GM19467 (cell line): ENCODE measurements at regions not wholly inside any gene's neighbourhood (a gene's known extent, or its start where the extent isn't known, plus 50 kb on each side); places are given as distances from the start of the nearest gene placed in this dataset.
"Not testable (repeated sequence)": the region's sequence is repeated elsewhere in the genome, so short reads cannot be mapped to it uniquely, and the experiment has no call there.

ENCODE experiments used
- ATAC-seq: cut with Tn5 transposase; IDR thresholded peaks from one replicate; pipeline ENCODE4 v1.9.1; 2021; ENCODE audit warnings: mild to moderate bottlenecking, moderate library complexity; ENCODE audit not compliant: unreplicated experiment

- no peak for ATAC-seq
These were observed 746.4 kb downstream of the SLC4A3 start for GRCh38 chr2:220373878-220374277.

GRCh38 chr2:220374282-220374681 is 746.9 kb downstream of the SLC4A3 start:
- ATAC-seq: no peak

DNA sequence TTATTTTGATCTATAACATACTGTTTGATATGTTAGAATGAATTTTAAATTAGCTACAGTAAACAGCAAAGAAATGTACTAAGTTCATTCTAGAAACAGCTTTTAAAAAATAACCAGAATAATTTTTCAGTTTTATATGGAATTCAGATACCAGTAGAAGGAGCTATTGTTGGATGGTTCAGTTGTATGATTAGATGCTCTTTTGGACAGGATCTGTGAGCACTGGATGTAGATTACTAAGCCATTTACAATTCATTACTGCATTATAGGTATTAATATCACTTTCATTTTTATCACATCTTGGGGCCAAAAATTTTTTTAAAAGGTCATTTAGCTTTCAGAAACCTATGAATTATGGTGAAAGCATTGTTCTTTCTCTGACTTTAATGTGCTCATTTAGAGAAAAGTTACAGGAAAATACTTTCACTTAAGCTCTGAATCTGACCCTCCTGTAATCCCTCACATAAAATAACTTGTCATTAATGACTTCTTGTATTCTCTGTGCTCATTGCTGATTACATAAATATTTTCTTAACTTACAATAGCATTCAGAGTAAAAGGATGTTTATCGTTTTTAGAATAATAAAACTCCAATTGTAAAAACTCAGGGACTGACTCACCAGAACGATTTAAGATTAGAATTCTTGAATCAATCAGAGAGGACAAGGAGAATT is 750.2 kb downstream of the SLC4A3 start:
- no peak for ATAC-seq

DNA sequence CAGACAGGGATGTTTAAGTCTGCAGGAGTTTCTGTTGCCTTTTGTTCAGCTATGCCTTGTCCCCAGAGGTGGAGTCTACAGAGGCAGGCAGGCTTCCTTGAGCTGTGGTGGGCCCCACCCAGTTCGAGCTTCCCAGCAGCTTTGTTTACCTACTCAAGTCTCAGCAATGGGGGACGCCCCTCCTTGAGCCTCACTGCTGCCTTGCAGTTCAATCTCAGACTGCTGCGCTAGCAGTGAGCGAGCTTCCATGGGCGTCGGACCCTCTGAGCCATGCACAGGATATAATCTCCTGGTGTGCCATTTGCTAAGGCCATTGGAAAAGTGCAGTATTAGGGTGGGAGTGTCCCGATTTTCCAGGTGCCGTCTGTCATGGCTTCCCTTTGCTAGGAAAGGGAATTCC is 760.3 kb downstream of the SLC4A3 start:
- not testable (repeated sequence) for ATAC-seq

GRCh38 chr2:220393711-220394110 is 766.3 kb downstream of the SLC4A3 start:
- ATAC-seq: no peak

- ATAC-seq: no peak
These were observed 767.0 kb downstream of the SLC4A3 start for GRCh38 chr2:220394433-220394832.

- ATAC-seq: no peak
These were observed 768.9 kb downstream of the SLC4A3 start for GRCh38 chr2:220396287-220396686.

GRCh38 chr2:220410296-220410695 is 782.9 kb downstream of the SLC4A3 start:
- ATAC-seq: no peak

DNA sequence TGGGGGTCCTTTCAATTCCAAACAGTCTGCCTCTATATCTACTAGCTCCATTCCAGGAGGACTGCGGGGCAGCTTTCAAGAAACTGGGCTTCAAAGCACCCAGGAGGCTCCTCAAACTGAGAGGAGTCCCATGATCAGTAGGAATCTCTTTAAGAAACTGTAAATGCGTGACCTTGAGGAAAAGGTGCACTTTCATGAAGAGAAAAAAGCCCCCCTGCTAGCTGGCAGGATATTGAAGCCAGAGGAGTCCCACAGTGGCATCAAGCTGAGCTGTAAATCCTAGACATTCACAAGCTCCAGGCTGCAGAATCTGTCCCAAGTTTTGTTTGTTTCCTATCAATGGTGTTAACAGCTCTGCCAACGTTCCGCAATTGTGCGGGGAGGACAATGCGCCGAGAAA is 790.1 kb downstream of the SLC4A3 start:
- ATAC-seq: no peak

GRCh38 chr2:220419647-220420046 is 792.2 kb downstream of the SLC4A3 start:
- ATAC-seq: no peak

DNA sequence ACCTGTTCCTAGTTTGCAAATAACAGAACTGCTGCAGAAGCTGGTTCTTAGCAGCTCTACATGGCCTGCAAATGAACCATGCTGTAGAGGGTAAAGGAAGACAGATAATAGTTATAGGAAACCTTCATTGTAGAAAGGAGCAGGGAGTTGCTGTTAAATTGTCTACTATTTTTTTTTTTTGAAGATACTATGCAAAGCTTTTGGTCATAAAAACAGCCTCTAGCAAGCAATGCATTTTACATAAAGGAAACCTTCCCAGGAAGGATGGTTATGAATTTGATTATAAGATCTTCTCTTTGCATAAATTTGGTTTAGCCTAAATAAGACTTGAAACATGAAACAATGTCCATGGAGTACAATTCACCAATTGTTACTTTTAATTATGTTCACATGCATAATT is 793.4 kb downstream of the SLC4A3 start:
- ATAC-seq: no peak

GRCh38 chr2:220422676-220423075 is 795.2 kb downstream of the SLC4A3 start:
- no peak for ATAC-seq

DNA sequence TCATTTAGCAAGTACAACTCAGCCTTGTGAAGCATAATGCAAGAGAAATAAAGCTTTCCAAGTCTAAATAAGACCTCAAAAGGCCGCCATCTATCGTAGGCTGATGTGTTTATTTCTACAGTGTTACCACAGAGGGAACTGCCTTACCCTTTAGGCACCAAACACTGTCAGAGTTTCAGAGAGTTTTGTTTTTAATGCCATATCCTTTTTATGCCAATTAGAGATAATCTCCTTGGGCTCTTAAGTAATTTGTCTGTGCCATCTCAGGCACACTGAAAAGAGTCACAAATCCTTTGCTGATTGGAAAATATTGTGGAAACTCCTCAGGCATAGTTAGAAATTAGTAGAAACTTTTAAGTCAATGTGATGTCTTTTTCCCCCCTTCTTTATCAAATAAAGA is 797.1 kb downstream of the SLC4A3 start:
- no peak for ATAC-seq

GRCh38 chr2:220432645-220433044 is 805.2 kb downstream of the SLC4A3 start:
- no peak for ATAC-seq

GRCh38 chr2:220433131-220433530 is 805.7 kb downstream of the SLC4A3 start:
- ATAC-seq: no peak

GRCh38 chr2:220434385-220434784 is 807.0 kb downstream of the SLC4A3 start:
- no peak for ATAC-seq

- no peak for ATAC-seq
These were observed 810.5 kb downstream of the SLC4A3 start for GRCh38 chr2:220437938-220438337.

DNA sequence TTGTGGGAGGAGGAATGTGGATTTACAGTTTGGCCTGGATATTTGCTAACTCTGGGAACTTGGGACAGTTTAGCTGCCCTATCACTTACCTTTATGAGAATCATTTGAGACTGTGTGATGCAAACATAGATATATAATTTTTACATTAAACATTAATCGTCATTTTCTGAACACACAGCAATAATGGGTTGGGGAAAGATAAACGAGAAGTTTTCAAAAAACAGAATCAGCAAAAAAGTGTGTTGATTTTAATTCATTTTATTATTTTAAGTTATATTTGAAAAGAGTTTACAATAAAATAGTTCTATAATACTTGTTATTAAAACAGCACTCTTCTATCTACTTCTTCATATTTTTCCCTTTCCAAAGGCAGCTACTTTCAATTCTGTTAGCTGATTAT is 813.3 kb downstream of the SLC4A3 start:
- no peak for ATAC-seq

GRCh38 chr2:220441404-220441803 is 814.0 kb downstream of the SLC4A3 start:
- no peak for ATAC-seq

GRCh38 chr2:220442012-220442411 is 814.6 kb downstream of the SLC4A3 start:
- ATAC-seq: no peak

DNA sequence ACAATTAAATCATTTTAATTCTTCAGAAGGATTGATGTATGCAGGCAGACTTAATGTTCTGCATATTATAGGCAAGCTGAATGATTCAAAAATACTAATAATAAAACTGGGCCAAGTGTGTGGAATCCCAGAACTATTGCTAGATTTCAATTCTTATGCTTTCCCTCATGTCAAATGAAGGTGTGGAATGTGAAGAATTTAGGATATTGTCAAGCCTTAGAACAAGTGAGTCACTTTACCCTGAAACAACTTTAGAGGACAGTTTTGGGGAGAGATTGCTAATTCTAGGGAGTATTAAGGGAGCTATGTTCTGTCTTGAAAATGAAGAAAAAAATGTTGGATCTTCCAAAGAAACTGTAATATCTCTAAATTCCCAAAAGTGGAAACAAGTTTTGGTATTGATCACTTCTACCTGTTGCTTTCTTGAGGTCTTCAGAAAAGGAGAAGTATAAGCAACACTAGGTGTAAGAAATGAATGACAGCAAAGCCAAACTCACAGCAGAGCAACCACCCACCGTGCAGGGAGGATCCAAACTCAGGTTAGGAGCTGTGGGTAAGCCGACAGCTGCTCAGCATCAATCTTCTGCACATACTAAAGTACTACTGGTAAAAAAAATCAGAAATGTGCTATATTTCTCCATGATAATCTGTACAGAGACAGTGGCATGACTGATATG is 818.1 kb downstream of the SLC4A3 start:
- no peak for ATAC-seq

DNA sequence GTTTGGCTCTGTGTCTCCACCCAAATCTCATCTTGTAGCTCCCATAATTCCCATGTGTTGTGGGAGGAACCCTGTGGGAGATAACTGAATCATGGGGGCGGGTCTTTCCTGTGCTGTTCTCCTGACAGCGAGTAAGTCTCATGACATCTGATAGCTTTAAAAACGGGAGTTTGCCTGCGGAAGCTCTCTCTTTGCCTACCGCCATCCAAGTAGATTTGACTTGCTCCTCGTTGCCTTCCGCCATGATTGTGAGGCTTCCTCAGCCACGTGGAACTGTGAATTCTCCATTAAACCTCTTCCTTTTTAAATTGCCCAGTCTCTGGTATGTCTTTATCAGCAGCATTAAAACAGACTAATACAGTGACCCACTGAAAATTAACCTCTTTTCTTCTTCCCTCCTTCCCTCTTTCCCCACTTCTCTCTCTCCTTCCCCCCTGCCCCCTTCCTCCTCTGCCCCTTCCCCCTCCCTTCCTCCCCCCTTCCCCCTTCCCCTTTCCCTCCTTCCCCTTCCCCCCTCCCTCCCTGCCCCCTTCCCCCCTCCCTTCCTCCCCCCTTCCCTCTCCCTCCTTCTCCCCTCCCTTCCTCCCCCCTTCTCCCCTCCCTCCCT is 818.8 kb downstream of the SLC4A3 start:
- no peak for ATAC-seq
